ENCODE measurements at regions not wholly inside any gene's neighbourhood (a gene's known extent, or its start where the extent isn't known, plus 50 kb on each side); places are given as distances from the start of the nearest gene placed in this dataset.

DNA sequence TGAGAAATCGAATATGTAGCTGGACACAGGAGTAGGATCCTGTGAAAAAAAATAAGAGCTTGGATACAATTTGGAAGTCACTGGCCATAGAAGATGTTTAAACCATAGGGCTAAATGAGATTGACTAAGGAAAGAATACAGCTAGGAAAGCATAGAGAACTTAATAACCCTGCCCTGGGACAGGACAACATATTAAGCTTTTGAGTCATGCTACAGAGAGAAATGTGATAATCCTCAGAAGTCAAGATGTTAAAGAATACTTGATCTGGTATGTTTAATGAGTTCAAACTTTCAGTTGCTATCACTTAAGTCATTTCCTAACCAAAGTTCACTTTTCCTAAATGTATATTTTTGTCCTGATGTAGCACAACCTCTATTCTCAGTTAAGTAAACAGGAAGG is 154.6 kb upstream of the TSHZ2 start:
- TF ChIP-seq, protein P1, sequence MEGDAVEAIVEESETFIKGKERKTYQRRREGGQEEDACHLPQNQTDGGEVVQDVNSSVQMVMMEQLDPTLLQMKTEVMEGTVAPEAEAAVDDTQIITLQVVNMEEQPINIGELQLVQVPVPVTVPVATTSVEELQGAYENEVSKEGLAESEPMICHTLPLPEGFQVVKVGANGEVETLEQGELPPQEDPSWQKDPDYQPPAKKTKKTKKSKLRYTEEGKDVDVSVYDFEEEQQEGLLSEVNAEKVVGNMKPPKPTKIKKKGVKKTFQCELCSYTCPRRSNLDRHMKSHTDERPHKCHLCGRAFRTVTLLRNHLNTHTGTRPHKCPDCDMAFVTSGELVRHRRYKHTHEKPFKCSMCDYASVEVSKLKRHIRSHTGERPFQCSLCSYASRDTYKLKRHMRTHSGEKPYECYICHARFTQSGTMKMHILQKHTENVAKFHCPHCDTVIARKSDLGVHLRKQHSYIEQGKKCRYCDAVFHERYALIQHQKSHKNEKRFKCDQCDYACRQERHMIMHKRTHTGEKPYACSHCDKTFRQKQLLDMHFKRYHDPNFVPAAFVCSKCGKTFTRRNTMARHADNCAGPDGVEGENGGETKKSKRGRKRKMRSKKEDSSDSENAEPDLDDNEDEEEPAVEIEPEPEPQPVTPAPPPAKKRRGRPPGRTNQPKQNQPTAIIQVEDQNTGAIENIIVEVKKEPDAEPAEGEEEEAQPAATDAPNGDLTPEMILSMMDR (IDR thresholded peaks at IDR 0.05): no peak
- TF ChIP-seq POLR2AphosphoS5 (IDR thresholded peaks at IDR 0.05) (no peak), POLR2A (IDR thresholded peaks at IDR 0.05) (no peak), EP300 (IDR thresholded peaks at IDR 0.05) (no peak)

Measured in gastroesophageal sphincter (tissue), 3 donors.